Epithelial cell of proximal tubule (primary cell): ENCODE measurements at regions not wholly inside any gene's neighbourhood (a gene's known extent, or its start where the extent isn't known, plus 50 kb on each side); places are given as distances from the start of the nearest gene placed in this dataset.
"Not testable (repeated sequence)": the region's sequence is repeated elsewhere in the genome, so short reads cannot be mapped to it uniquely, and the experiment has no call there.

ENCODE experiments used
- DNase-seq: peaks from one replicate; pipeline ENCODE4 v3.0.0-alpha.2; 2011; ENCODE audit warnings: low read depth
- H3K4me3 ChIP-seq: 2 replicates; pipeline ENCODE4 v1.5.1; 2011; ENCODE audit warnings: low read depth, mild to moderate bottlenecking, low read length
- TF ChIP-seq, protein P1 (sequence below): conservative IDR thresholded peaks from 2 replicates; pipeline ENCODE4 v1.5.1; 2012; ENCODE audit warnings: low read depth, mild to moderate bottlenecking, low read length

DNA sequence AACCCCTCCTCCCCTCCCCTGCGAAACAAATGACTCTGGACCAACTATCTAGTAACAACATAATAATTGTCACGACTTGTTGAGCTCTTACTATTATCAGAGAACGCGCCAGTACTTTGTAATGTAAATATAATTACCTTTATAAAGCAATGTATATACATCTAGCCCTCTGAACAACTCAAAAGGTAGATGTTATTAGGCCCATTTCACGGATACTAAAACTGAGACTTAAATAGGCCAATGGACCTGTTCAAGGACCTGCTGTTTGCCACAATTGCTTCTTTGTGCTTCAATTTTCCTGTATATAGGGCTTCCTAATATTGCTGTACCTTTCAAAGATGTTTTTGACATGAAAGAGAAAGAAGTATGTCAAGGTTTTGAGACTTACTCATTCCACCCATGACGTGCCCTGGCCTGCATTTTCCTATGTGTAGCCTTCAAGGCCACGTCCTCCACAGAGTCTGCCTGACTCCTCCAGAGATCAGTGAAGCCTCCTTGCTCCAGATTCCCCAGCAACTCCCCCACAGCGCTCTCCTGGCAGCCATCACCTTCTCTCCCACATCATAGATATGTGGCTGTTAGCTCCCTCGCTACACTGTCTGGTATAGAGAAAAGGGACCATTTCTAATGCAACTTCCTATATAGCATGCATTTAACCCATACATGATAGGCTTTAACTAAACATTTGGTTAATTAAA lies 156.6 kb downstream of the SKIDA1 start:
- H3K4me3 ChIP-seq, result no peak overlapping the region
- TF ChIP-seq, protein P1, sequence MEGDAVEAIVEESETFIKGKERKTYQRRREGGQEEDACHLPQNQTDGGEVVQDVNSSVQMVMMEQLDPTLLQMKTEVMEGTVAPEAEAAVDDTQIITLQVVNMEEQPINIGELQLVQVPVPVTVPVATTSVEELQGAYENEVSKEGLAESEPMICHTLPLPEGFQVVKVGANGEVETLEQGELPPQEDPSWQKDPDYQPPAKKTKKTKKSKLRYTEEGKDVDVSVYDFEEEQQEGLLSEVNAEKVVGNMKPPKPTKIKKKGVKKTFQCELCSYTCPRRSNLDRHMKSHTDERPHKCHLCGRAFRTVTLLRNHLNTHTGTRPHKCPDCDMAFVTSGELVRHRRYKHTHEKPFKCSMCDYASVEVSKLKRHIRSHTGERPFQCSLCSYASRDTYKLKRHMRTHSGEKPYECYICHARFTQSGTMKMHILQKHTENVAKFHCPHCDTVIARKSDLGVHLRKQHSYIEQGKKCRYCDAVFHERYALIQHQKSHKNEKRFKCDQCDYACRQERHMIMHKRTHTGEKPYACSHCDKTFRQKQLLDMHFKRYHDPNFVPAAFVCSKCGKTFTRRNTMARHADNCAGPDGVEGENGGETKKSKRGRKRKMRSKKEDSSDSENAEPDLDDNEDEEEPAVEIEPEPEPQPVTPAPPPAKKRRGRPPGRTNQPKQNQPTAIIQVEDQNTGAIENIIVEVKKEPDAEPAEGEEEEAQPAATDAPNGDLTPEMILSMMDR, result no peak
- DNase-seq, result no peak

DNA sequence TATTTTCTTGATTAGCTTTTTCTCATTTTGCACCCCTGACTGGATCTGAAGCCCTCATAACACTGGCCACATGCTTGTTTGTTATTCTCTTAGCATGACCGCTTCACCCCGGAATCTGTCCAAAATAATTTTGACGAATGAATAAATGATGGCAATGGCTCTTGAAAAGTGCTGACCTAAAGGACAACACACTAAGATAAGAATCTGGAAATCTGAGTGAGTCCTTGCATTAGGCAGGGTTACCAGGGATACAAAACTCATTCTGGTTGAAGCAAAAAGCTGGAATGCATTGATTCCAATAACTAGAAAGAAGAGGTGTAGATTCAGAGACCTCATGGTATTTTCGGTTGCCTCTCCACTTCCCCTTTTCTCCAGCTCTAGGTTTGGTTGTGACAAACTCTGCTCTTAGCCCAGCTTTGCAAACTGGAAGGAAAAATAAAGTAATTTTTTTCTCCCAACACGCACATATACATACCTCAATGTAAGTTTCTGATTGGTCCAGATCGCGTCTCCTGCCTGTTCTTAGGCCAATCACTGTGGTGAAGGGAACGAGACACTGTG lies 157.4 kb downstream of the SKIDA1 start:
- TF ChIP-seq, protein P1, result no peak
- no peak overlapping the region for H3K4me3 ChIP-seq
- no peak for DNase-seq

DNA sequence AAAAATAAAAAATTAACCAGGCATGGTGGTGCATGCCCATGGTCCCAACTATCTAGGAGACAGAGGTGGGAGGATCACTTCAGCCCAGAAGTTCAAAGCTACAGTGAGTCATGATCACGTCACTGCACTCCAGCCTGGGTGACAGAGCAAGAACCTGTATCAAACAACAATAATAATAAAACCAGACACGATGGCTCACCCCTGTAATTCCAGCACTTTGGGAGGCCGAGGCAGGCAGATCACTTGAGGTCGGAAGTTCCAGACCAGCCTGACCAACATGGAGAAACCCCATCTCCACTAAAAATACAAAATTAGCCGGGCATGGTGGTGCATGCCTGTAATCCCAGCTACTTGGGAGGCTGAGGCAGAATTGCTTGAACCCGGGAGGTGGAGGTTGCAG lies 159.4 kb downstream of the SKIDA1 start:
- peak; percentile 68 for DNase-seq
- not testable (repeated sequence) for H3K4me3 ChIP-seq

DNA sequence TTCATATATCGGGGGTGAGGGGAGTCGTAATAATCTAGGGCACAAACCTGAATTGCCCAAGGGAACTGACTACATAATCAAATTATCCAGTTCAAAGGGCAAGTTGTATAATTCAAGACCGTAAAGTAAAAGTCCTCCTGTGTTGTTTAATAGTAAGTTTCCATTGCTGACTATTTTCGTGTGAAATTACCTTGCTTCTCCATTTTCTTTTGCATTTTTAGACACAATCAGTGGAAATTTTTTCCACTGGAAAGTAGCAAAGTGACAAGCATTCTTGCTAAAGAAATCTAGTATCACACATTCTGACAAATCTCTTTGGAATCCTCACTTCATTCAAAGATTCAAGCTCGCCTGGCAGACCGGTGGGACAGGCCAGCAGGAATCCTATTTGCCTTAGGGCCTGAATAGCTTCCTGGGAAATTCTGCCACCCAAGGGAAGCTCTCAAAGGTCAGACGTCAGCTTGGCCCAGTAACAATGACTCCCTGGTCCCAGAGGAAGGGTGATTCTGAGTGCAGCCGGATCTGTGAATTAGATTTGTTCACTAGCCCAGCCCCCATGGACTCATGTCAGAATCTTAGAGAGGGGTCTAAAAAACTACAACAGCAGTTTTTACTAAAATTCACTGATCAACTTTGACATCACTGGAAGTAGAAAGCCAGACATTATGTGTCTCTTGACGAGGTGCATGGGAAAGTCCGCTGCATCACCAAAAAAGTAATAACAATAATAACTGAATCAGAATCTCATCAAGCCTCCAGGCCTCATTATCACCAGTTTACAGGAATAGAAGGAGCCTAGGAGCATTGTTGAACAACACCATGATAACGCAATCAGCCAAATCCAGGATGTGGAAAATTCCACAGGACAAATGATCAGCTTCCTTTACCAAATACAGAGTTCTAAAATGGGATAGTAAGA lies 161.0 kb downstream of the SKIDA1 start:
- H3K4me3 ChIP-seq, result no peak overlapping the region
- DNase-seq, result peak; percentile 79
- TF ChIP-seq, protein P1, result no peak

DNA sequence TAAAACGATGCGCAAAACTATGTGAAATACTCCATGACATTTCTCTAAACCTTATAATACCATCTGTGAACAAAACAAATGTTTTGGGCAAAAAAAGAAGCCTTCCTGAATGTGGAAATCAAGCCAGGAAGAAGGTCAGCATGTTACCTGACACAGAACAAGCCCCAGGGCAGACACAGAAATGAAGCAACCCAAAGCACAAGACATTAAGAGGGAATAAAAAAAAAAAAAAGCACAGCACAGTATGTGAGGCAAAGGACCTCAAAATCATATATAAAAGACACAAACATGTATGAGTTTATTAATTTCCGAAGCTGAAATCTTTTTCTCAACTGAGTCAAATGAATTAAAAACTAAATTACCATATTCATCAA lies 161.8 kb downstream of the SKIDA1 start:
- DNase-seq, result no peak
- no peak overlapping the region for H3K4me3 ChIP-seq
- TF ChIP-seq, protein P1, result no peak

DNA sequence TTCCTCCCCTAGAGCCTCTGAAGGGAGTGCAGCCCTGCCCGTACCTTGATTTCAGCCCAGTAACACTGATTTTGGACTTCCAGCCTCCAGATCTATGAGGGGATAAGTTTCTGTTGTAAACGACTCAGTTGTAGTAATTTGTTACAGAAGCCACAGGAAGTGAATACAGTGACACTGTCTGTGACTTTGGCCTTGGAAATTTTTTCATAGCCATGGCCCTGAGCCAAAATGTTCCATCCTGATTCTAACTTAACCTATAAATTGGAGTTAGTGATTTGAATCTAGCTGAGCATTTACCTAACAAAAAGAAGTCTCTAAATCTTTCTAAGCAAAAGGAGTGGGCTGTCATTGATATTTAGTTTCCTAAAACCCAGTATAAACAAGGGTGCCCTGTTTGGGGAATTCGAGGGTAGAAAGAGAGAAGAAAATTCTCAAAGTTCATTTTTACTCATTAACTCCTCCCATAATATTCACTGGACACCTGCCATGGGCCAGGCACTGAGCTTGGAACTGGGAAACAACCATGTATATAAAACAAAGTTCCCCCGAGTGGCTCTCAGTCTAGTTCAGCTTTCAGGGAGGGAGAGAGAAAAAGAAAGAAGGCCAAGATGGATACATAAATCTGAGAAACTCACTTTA lies 162.3 kb downstream of the SKIDA1 start:
- no peak for DNase-seq
- TF ChIP-seq, protein P1, result no peak
- no peak overlapping the region for H3K4me3 ChIP-seq

DNA sequence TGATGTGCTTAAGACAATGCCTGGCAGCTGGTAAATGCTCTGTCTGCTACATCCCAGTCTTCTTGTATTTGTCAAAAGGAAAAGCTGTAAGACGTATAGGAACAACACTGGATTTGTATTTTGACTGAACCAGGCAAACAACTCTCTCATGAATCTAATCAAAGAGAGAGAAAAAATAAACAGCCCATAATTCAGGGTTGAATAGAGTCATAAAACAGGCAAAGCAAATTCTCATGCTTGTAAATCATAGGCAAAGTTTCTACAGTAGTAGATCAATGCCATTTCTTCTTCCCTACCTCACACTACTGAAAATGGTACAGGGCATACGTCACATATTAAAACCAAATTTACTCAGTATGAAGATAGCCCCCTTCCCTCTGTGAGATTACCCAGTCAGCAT lies 166.3 kb downstream of the SKIDA1 start:
- no peak for DNase-seq
- TF ChIP-seq, protein P1, result no peak
- H3K4me3 ChIP-seq, result no peak overlapping the region
